ENCODE measurements at regions not wholly inside any gene's neighbourhood (a gene's known extent, or its start where the extent isn't known, plus 50 kb on each side); places are given as distances from the start of the nearest gene placed in this dataset.

DNA sequence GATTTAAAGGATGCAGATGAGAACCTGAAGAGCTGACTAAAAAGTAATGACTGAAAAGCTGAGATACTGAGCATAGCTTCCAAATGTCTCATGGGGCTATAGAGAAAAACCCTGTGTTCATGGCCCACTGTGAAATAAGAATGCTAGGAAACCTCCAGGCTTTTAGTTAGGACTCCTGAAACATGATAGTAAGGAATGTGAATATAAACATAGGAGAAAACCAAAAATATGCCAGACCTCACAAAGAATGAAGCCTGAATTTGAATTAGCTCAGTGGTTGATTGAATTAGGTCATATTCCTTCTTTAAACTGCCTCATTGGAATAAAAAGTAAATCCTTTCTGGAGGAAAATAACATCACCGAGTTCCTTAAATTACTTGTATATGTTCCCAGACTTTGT is 194.5 kb upstream of the NXPH2 start:
- TF ChIP-seq POLR2A (IDR thresholded peaks at IDR 0.05; ENCODE audit: low read depth, low read length) (no peak), POLR2AphosphoS5 (IDR thresholded peaks at IDR 0.05; ENCODE audit: low read depth, low read length) (no peak)

Measured in GM12891 (cell line).